Transverse colon (tissue), 4 donors: ENCODE measurements at regions not wholly inside any gene's neighbourhood (a gene's known extent, or its start where the extent isn't known, plus 50 kb on each side); places are given as distances from the start of the nearest gene placed in this dataset.

ENCODE experiments used
- POLR2A ChIP-seq: fragments of 450-650 bp; IDR thresholded peaks from one replicate; pipeline ENCODE4 v1.6.1; 2016; ENCODE audit warnings: antibody characterized with exemption, mild to moderate bottlenecking, moderate library complexity
- POLR2AphosphoS5 ChIP-seq, 3 donors: sonication (generic); formaldehyde crosslinking; IDR thresholded peaks; one replicate each; pipeline ENCODE4 v1.6.1; 2016; ENCODE audit warnings: antibody characterized with exemption in 3 of 3
- TF ChIP-seq, protein P1 (sequence below), 5 experiments: fragments of 200-600 bp in 3 of 5; fragments of 450-650 bp in 2 of 5; sonication (generic) in 3 of 5; IDR thresholded peaks; 1 replicate in 2 of 5; 2 replicates in 3 of 5; pipeline ENCODE4 v1.5.1; 2016 to 2017; ENCODE audit warnings: antibody characterized with exemption in 5 of 5, inconsistent platforms in 3 of 5, mild to moderate bottlenecking in 2 of 5, moderate library complexity in 1 of 5

DNA sequence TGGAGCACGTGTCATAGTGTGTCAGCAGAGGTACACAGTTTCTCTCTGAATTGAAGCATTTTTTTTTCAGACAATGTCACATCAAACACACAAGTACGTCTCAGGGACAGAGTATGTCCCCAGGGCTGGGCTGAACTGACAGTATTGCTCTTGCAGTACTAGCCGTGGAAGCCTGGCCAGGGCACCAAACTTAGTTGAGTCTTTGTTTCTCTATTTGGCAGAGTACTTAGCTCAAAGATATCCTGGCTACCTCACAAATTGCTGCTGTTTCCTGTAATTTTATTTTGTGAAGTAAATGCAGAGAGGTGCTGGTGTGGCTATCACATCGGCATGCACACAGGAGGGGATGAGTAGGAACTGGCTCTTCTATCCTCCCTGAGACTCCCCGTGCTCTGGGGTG lies 691.6 kb upstream of the HS6ST1 start:
- TF ChIP-seq, protein P1, sequence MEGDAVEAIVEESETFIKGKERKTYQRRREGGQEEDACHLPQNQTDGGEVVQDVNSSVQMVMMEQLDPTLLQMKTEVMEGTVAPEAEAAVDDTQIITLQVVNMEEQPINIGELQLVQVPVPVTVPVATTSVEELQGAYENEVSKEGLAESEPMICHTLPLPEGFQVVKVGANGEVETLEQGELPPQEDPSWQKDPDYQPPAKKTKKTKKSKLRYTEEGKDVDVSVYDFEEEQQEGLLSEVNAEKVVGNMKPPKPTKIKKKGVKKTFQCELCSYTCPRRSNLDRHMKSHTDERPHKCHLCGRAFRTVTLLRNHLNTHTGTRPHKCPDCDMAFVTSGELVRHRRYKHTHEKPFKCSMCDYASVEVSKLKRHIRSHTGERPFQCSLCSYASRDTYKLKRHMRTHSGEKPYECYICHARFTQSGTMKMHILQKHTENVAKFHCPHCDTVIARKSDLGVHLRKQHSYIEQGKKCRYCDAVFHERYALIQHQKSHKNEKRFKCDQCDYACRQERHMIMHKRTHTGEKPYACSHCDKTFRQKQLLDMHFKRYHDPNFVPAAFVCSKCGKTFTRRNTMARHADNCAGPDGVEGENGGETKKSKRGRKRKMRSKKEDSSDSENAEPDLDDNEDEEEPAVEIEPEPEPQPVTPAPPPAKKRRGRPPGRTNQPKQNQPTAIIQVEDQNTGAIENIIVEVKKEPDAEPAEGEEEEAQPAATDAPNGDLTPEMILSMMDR (IDR thresholded peaks at IDR 0.05): no peak
- no peak for TF ChIP-seq POLR2A
- no peak for TF ChIP-seq POLR2AphosphoS5 (IDR thresholded peaks at IDR 0.05)
